ENCODE measurements at regions not wholly inside any gene's neighbourhood (a gene's known extent, or its start where the extent isn't known, plus 50 kb on each side); places are given as distances from the start of the nearest gene placed in this dataset.
"Not testable (repeated sequence)": the region's sequence is repeated elsewhere in the genome, so short reads cannot be mapped to it uniquely, and the experiment has no call there.

DNA sequence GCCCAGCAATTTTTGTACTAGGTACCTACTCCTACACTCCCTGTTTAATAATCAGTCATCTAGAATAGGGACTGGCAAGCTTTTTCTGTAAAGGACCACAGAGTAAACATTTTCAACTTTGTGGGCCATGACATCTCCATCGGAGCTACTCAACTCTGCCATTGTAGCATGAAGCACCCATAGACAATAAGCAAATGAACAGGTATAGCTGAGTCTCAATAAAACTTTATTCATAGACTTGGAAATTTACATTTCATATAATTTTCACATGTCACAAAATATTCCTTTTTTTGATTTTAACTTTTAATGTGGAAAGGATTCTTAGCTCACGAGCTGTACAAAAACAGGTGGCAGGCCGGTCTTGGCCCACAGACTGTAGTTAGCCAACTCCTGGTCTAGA lies 345.8 kb downstream of the SOX9 start:
- no peak overlapping the region for H3K9ac ChIP-seq (ENCODE audit: low read depth, low read length)
- H3K4me3 ChIP-seq (ENCODE audit: low read length): no peak overlapping the region
- H3K4me1 ChIP-seq (ENCODE audit: insufficient read depth, low read length): peaks cover 23% of the 10 kb centered on the region
- H3K9me3 ChIP-seq (ENCODE audit: insufficient read depth, low read depth, low read length): 0 out of 2 replicates have a peak, but pooled peaks cover 4% of the 10 kb centered on the region
- no peaks in the 10 kb centered on the region for H3K36me3 ChIP-seq (ENCODE audit: insufficient read depth, low read depth, low read length)
- H3K27ac ChIP-seq (ENCODE audit: low read length): no peak overlapping the region
- H3K27me3 ChIP-seq (ENCODE audit: insufficient read depth, low read length): no peaks in the 10 kb centered on the region; the same call in 1 of the 2 replicates

DNA sequence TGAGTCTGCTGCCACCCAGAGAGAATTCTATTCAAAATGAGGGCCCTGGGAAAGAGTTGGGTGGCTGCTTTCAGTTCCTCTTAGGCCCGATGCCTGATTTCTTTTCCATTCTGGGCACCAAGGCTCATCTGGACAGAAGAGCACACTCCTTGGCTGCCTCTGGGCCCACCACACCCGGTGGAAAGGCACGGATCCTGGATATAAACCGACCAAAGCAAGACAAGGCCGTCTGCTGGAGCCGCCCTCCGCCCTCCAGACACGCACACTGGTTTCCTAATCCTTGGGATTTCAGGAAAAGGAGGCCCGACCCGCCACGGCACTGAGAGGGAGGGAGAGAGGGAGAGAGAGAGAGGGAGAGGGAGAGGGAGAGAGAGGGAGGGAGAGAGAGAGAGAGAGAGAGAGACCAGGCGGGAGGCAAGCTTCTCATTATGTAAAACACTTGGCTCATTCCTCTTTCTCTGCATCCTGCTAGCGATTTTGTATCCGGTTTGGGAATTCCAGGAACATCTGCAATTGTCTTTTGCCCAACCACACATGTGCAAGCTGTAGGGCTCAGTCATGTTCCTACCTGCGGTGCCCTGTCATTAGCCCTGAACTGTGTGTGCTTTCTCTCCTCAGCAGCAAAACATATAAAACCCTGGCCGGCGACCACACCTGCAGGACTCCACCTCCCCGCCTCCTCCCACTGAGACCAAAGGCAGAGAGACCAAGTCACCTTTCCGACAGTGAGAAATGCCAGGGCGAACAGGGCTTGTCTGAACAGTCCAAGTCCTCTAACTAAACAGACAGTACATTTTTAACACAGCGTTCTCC lies 347.2 kb downstream of the SOX9 start:
- no peaks in the 10 kb centered on the region for H3K9me3 ChIP-seq (ENCODE audit: insufficient read depth, low read depth, low read length)
- no peaks in the 10 kb centered on the region; the same call in 1 of the 2 replicates for H3K27me3 ChIP-seq (ENCODE audit: insufficient read depth, low read length)
- H3K36me3 ChIP-seq (ENCODE audit: insufficient read depth, low read depth, low read length): no peaks in the 10 kb centered on the region
- H3K27ac ChIP-seq (ENCODE audit: low read length): no peak overlapping the region
- peak overlapping the region; percentile 17; the same call in 1 of the 2 replicates for H3K4me3 ChIP-seq (ENCODE audit: low read length)
- peak overlapping the region; percentile 28; the same call in 1 of the 2 replicates for H3K9ac ChIP-seq (ENCODE audit: low read depth, low read length)
- peaks cover 28% of the 10 kb centered on the region for H3K4me1 ChIP-seq (ENCODE audit: insufficient read depth, low read length)

GRCh38 chr17:72468841-72469240 lies 348.0 kb downstream of the SOX9 start:
- H3K4me1 ChIP-seq (ENCODE audit: insufficient read depth, low read length): peaks cover 28% of the 10 kb centered on the region
- H3K9me3 ChIP-seq (ENCODE audit: insufficient read depth, low read depth, low read length): no peaks in the 10 kb centered on the region
- H3K27ac ChIP-seq (ENCODE audit: low read length): no peak overlapping the region

GRCh38 chr17:72470121-72470705 lies 349.4 kb downstream of the SOX9 start:
- H3K9me3 ChIP-seq (ENCODE audit: insufficient read depth, low read depth, low read length): no peaks in the 10 kb centered on the region
- H3K4me1 ChIP-seq (ENCODE audit: insufficient read depth, low read length): peaks cover 37% of the 10 kb centered on the region
- no peaks in the 10 kb centered on the region; the same call in 1 of the 2 replicates for H3K27me3 ChIP-seq (ENCODE audit: insufficient read depth, low read length)
- H3K27ac ChIP-seq (ENCODE audit: low read length): no peak overlapping the region
- H3K4me3 ChIP-seq (ENCODE audit: low read length): no peak overlapping the region
- H3K36me3 ChIP-seq (ENCODE audit: insufficient read depth, low read depth, low read length): no peaks in the 10 kb centered on the region
- no peak overlapping the region for H3K9ac ChIP-seq (ENCODE audit: low read depth, low read length)

More at GRCh38 chr17:72468841-72469240, 348.0 kb downstream of the SOX9 start:
- no peaks in the 10 kb centered on the region; the same call in 1 of the 2 replicates for H3K27me3 ChIP-seq (ENCODE audit: insufficient read depth, low read length)
- peak overlapping the region; percentile 17; the same call in 1 of the 2 replicates for H3K4me3 ChIP-seq (ENCODE audit: low read length)
- H3K36me3 ChIP-seq (ENCODE audit: insufficient read depth, low read depth, low read length): no peaks in the 10 kb centered on the region
- H3K9ac ChIP-seq (ENCODE audit: low read depth, low read length): no peak overlapping the region

GRCh38 chr17:72470734-72471133 lies 349.9 kb downstream of the SOX9 start:
- Histone ChIP-seq H3K27ac (ENCODE audit: low read length) (no peak overlapping the region), H3K36me3 (ENCODE audit: insufficient read depth, low read depth, low read length) (no peaks in the 10 kb centered on the region), H3K9me3 (ENCODE audit: insufficient read depth, low read depth, low read length) (no peaks in the 10 kb centered on the region), H3K27me3 (ENCODE audit: insufficient read depth, low read length) (no peaks in the 10 kb centered on the region; the same call in 1 of the 2 replicates), H3K4me1 (ENCODE audit: insufficient read depth, low read length) (peaks cover 41% of the 10 kb centered on the region), H3K4me3 (ENCODE audit: low read length) (no peak overlapping the region), H3K9ac (ENCODE audit: low read depth, low read length) (no peak overlapping the region)

- Histone ChIP-seq H3K9me3 (ENCODE audit: insufficient read depth, low read depth, low read length) (no peaks in the 10 kb centered on the region), H3K4me1 (ENCODE audit: insufficient read depth, low read length) (peaks cover 41% of the 10 kb centered on the region), H3K36me3 (ENCODE audit: insufficient read depth, low read depth, low read length) (no peaks in the 10 kb centered on the region), H3K27ac (ENCODE audit: low read length) (no peak overlapping the region), H3K27me3 (ENCODE audit: insufficient read depth, low read length) (no peaks in the 10 kb centered on the region; the same call in 1 of the 2 replicates), H3K4me3 (ENCODE audit: low read length) (no peak overlapping the region), H3K9ac (ENCODE audit: low read depth, low read length) (no peak overlapping the region)
Observed at GRCh38 chr17:72471296-72471695, 350.5 kb downstream of the SOX9 start.

GRCh38 chr17:72472106-72472505 lies 351.3 kb downstream of the SOX9 start:
- no peak overlapping the region for H3K9ac ChIP-seq (ENCODE audit: low read depth, low read length)
- H3K36me3 ChIP-seq (ENCODE audit: insufficient read depth, low read depth, low read length): no peaks in the 10 kb centered on the region
- H3K27me3 ChIP-seq (ENCODE audit: insufficient read depth, low read length): no peaks in the 10 kb centered on the region; the same call in 1 of the 2 replicates
- H3K4me3 ChIP-seq (ENCODE audit: low read length): no peak overlapping the region
- H3K4me1 ChIP-seq (ENCODE audit: insufficient read depth, low read length): peaks cover 44% of the 10 kb centered on the region
- H3K9me3 ChIP-seq (ENCODE audit: insufficient read depth, low read depth, low read length): no peaks in the 10 kb centered on the region
- H3K27ac ChIP-seq (ENCODE audit: low read length): no peak overlapping the region

- H3K27ac ChIP-seq (ENCODE audit: low read length): not testable (repeated sequence)
Observed at GRCh38 chr17:72472853-72473390, 352.1 kb downstream of the SOX9 start.

DNA sequence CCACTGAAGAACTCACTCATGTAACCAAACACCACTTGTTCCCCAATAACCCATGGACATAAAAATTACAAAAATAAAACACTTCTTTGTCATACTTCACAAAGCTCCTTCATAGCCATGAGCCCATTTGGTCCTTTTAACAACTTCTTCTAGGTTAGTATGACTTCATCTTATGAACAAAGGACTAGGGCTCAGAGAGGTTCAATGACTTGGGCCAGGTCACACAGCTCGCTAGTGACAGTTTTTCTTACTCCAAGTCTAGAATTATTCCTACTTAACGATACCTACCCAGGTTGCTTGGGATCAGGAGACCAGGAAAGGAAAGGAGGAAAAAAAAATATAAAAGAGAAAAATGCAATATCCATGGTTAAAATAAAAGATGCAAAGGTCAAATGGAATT lies 353.4 kb downstream of the SOX9 start:
- Histone ChIP-seq H3K36me3 (ENCODE audit: insufficient read depth, low read depth, low read length) (no peaks in the 10 kb centered on the region), H3K4me1 (ENCODE audit: insufficient read depth, low read length) (peaks cover 35% of the 10 kb centered on the region), H3K9me3 (ENCODE audit: insufficient read depth, low read depth, low read length) (no peaks in the 10 kb centered on the region), H3K27me3 (ENCODE audit: insufficient read depth, low read length) (no peaks in the 10 kb centered on the region; the same call in 1 of the 2 replicates), H3K27ac (ENCODE audit: low read length) (no peak overlapping the region), H3K9ac (ENCODE audit: low read depth, low read length) (no peak overlapping the region), H3K4me3 (ENCODE audit: low read length) (no peak overlapping the region)

More at GRCh38 chr17:72472853-72473390, 352.1 kb downstream of the SOX9 start:
- not testable (repeated sequence) for H3K4me3 ChIP-seq (ENCODE audit: low read length); H3K9me3 ChIP-seq (ENCODE audit: insufficient read depth, low read depth, low read length); H3K36me3 ChIP-seq (ENCODE audit: insufficient read depth, low read depth, low read length); H3K27me3 ChIP-seq (ENCODE audit: insufficient read depth, low read length); H3K9ac ChIP-seq (ENCODE audit: low read depth, low read length)
- H3K4me1 ChIP-seq (ENCODE audit: insufficient read depth, low read length): peaks cover 43% of the 10 kb centered on the region

- peaks cover 35% of the 10 kb centered on the region for H3K4me1 ChIP-seq (ENCODE audit: insufficient read depth, low read length)
- no peaks in the 10 kb centered on the region for H3K9me3 ChIP-seq (ENCODE audit: insufficient read depth, low read depth, low read length)
- no peaks in the 10 kb centered on the region for H3K36me3 ChIP-seq (ENCODE audit: insufficient read depth, low read depth, low read length)
- no peaks in the 10 kb centered on the region; the same call in 1 of the 2 replicates for H3K27me3 ChIP-seq (ENCODE audit: insufficient read depth, low read length)
- peak overlapping the region; percentile 81 for H3K27ac ChIP-seq (ENCODE audit: low read length)
- H3K9ac ChIP-seq (ENCODE audit: low read depth, low read length): peak overlapping the region; percentile 77; the same call in 1 of the 2 replicates
- H3K4me3 ChIP-seq (ENCODE audit: low read length): no peak overlapping the region; the same call in 1 of the 2 replicates
Observed at GRCh38 chr17:72474719-72475477, 354.1 kb downstream of the SOX9 start.

GRCh38 chr17:72476134-72476533 lies 355.3 kb downstream of the SOX9 start:
- Histone ChIP-seq H3K27ac (ENCODE audit: low read length) (peak overlapping the region; percentile 94), H3K4me3 (ENCODE audit: low read length) (peak overlapping the region; percentile 46), H3K9me3 (ENCODE audit: insufficient read depth, low read depth, low read length) (no peaks in the 10 kb centered on the region), H3K36me3 (ENCODE audit: insufficient read depth, low read depth, low read length) (no peaks in the 10 kb centered on the region), H3K9ac (ENCODE audit: low read depth, low read length) (peak overlapping the region; percentile 77; the same call in 1 of the 2 replicates), H3K27me3 (ENCODE audit: insufficient read depth, low read length) (no peaks in the 10 kb centered on the region; the same call in 1 of the 2 replicates), H3K4me1 (ENCODE audit: insufficient read depth, low read length) (peaks cover 35% of the 10 kb centered on the region)
